Activated CD8-positive, alpha-beta T cell treated with anti-CD3 and anti-CD28 coated beads, Interleukin-2, amount 10 ng/mL, durations not matched to agents 7 days and 5 days (primary cell): ENCODE measurements at regions not wholly inside any gene's neighbourhood (a gene's known extent, or its start where the extent isn't known, plus 50 kb on each side); places are given as distances from the start of the nearest gene placed in this dataset.
"Not testable (repeated sequence)": the region's sequence is repeated elsewhere in the genome, so short reads cannot be mapped to it uniquely, and the experiment has no call there.

ENCODE experiments used
- ATAC-seq: fragments of 150-1000 bp; cut with Tn5 transposase; one replicate; pipeline ENCODE4 v1.10.0; 2021; ENCODE audit warnings: moderate library complexity
- CTCF ChIA-PET: fragments of 350-600 bp; sonication (Branson Sonifier 250); formaldehyde crosslinking; loops from one replicate; lab custom pipeline; 2021; ENCODE audit warnings: antibody characterized with exemption; lab: Charles Lee
- POLR2A ChIA-PET: fragments of 350-600 bp; sonication (Branson Sonifier 250); formaldehyde crosslinking; loops from one replicate; lab custom pipeline; 2021; ENCODE audit warnings: antibody characterized with exemption; lab: Charles Lee
- DNase-seq: peaks from one replicate; pipeline ENCODE4 v3.0.0-alpha.2; 2020
- H3K27ac Mint-ChIP-seq: one replicate; pipeline ENCODE4 v1.8.0; 2021; ENCODE audit warnings: mild to moderate bottlenecking, mixed read lengths
- H3K27me3 Mint-ChIP-seq: one replicate; pipeline ENCODE4 v1.8.0; 2021; ENCODE audit warnings: low read depth, mixed read lengths
- H3K36me3 Mint-ChIP-seq: one replicate; pipeline ENCODE4 v1.8.0; 2021; ENCODE audit warnings: low read depth, mixed read lengths
- H3K4me1 Mint-ChIP-seq: one replicate; pipeline ENCODE4 v1.8.0; 2021; ENCODE audit warnings: low read depth, mixed read lengths
- H3K4me3 Mint-ChIP-seq: one replicate; pipeline ENCODE4 v1.8.0; 2021; ENCODE audit warnings: mild to moderate bottlenecking, mixed read lengths
- H3K9me3 Mint-ChIP-seq: one replicate; pipeline ENCODE4 v1.8.0; 2022; ENCODE audit warnings: mixed read lengths; ENCODE audit not compliant: insufficient read depth

DNA sequence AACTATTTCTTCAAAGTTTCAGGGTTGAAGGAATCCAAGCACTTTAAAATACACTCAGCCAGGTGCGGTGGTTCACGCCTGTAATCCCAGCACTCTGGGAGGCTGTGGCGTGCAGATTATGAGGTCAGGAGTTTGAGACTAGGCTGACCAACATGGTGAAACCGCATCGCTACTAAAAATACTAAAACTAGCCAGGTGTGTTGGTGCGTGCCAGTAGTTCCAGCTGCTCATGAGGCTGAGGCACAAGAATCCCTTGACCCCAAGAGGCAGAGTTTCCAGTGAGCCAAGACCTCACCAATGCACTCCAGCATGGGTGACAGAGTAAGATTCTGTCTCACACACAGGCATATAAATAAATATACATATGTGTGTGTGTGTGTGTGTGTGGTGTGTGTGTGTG lies 85.2 kb downstream of the HSFY2 start:
- H3K27ac Mint-ChIP-seq, ATAC-seq, H3K4me1 Mint-ChIP-seq, POLR2A ChIA-PET, CTCF ChIA-PET, H3K36me3 Mint-ChIP-seq, DNase-seq, H3K9me3 Mint-ChIP-seq, H3K27me3 Mint-ChIP-seq, H3K4me3 Mint-ChIP-seq: not testable (repeated sequence)

GRCh38 chrY:18689420-18689819 lies 84.1 kb downstream of the HSFY2 start:
- DNase-seq, POLR2A ChIA-PET, CTCF ChIA-PET, H3K4me1 Mint-ChIP-seq, H3K4me3 Mint-ChIP-seq, H3K27me3 Mint-ChIP-seq, H3K27ac Mint-ChIP-seq, H3K9me3 Mint-ChIP-seq, ATAC-seq, H3K36me3 Mint-ChIP-seq: not testable (repeated sequence)

GRCh38 chrY:18689890-18690593 lies 83.5 kb downstream of the HSFY2 start:
- H3K4me1 Mint-ChIP-seq, ATAC-seq, H3K4me3 Mint-ChIP-seq, H3K27ac Mint-ChIP-seq, DNase-seq, POLR2A ChIA-PET, H3K27me3 Mint-ChIP-seq, H3K36me3 Mint-ChIP-seq, CTCF ChIA-PET, H3K9me3 Mint-ChIP-seq: not testable (repeated sequence)

- H3K27me3 Mint-ChIP-seq, H3K36me3 Mint-ChIP-seq, H3K27ac Mint-ChIP-seq, DNase-seq, H3K9me3 Mint-ChIP-seq, CTCF ChIA-PET, POLR2A ChIA-PET, H3K4me1 Mint-ChIP-seq, H3K4me3 Mint-ChIP-seq, ATAC-seq: not testable (repeated sequence)
Observed at GRCh38 chrY:18696788-18697187, 76.7 kb downstream of the HSFY2 start.

DNA sequence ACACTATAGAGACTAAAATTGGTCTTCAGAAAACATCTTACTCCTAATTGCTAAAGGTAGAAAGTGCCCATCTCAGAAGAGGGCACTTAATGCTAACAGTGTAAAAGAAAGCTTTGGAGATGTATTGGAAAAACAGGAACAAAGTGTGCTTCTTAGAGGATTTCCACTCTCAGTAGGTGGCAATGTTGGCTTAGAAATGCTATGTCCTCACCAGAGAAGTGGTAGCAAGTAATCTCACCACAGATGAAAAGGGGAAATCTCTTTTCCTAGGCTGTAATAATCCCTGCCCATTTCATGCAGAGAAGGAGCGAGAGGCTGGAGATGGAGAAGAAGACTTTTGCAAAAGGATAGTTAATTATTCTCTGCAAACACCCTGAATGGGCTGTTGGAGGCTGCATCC lies 69.3 kb downstream of the HSFY2 start:
- H3K27me3 Mint-ChIP-seq, DNase-seq, H3K36me3 Mint-ChIP-seq, H3K9me3 Mint-ChIP-seq, H3K4me3 Mint-ChIP-seq, POLR2A ChIA-PET, CTCF ChIA-PET, ATAC-seq, H3K27ac Mint-ChIP-seq, H3K4me1 Mint-ChIP-seq: not testable (repeated sequence)

DNA sequence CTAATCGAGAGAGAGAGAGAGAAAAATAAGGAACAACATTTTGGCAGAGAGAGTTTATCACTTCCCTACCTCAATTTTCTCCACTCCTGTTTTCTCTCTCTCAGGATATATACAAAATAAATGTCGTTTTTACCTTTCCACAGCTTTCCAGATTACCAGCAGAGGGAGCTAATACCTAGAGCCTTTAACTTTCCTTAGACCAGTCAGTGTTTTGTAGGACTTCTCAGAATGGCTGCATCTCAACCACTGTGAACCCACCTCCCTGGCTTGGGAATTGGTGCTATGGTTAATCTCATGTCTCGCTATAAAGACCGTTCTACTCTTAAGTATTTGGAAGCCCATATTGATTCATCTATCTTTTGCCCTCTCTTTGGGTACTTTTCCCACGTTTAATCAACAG lies 61.8 kb downstream of the HSFY2 start:
- POLR2A ChIA-PET, DNase-seq, H3K4me3 Mint-ChIP-seq, ATAC-seq, CTCF ChIA-PET, H3K36me3 Mint-ChIP-seq, H3K27me3 Mint-ChIP-seq, H3K4me1 Mint-ChIP-seq, H3K27ac Mint-ChIP-seq, H3K9me3 Mint-ChIP-seq: not testable (repeated sequence)

DNA sequence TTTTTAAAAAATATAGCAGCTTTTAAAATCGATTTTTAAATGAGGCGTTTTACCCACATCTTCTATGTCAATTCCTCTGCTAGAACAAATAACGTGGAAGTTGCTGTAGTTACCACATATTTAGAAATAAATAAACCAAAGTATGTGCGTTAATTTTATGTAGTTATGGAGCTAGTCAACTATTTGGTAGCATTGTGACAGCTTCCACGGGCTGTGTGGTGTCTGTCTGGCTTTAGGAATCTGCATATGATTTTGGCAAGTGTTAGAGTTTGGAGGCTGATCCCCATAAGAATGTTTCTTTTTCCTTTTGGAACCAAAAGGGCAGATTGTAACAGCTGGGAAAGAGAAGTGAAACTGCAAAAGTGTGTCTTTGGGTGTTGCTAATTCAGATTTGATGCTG lies 59.8 kb downstream of the HSFY2 start:
- H3K27ac Mint-ChIP-seq, H3K4me3 Mint-ChIP-seq, H3K36me3 Mint-ChIP-seq, DNase-seq, H3K9me3 Mint-ChIP-seq, POLR2A ChIA-PET, H3K4me1 Mint-ChIP-seq, H3K27me3 Mint-ChIP-seq, CTCF ChIA-PET, ATAC-seq: not testable (repeated sequence)

DNA sequence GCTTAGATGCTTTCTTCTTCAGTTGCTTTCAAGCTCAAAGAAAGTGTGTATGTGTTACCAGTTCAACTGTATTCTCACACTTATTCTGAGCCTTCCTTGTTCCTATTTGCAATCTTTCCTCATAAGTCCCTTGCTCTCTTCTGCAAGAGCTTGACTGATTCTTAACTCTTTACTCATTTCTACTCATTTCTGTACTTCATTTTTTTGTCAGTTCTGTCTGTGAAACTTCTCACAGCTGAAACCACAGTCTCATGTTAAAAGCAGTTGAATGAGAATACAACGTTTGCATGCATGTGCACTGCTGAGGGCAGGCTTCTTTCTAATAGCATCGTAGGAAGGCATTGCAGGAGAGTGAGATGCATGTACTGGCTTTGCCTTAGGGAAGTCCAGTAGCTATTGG lies 54.8 kb downstream of the HSFY2 start:
- H3K9me3 Mint-ChIP-seq, H3K27me3 Mint-ChIP-seq, POLR2A ChIA-PET: not testable (repeated sequence)

GRCh38 chrY:18720395-18720794 lies 53.1 kb downstream of the HSFY2 start:
- H3K4me1 Mint-ChIP-seq, H3K36me3 Mint-ChIP-seq, H3K27ac Mint-ChIP-seq, H3K9me3 Mint-ChIP-seq, H3K4me3 Mint-ChIP-seq, DNase-seq, ATAC-seq, H3K27me3 Mint-ChIP-seq, CTCF ChIA-PET, POLR2A ChIA-PET: not testable (repeated sequence)

More for the DNA sequence above, 54.8 kb downstream of the HSFY2 start:
- H3K4me3 Mint-ChIP-seq, CTCF ChIA-PET, H3K27ac Mint-ChIP-seq, H3K4me1 Mint-ChIP-seq, DNase-seq, ATAC-seq, H3K36me3 Mint-ChIP-seq: not testable (repeated sequence)
